Naive thymus-derived CD4-positive, alpha-beta T cell (primary cell): ENCODE measurements at regions not wholly inside any gene's neighbourhood (a gene's known extent, or its start where the extent isn't known, plus 50 kb on each side); places are given as distances from the start of the nearest gene placed in this dataset.

Experiments
- ATAC-seq: fragments of 150-1000 bp; cut with Tn5 transposase; 2 replicates; pipeline ENCODE4 v1.10.0; 2021; ENCODE audit warnings: mild to moderate bottlenecking, moderate library complexity
- CTCF ChIA-PET: fragments of 350-600 bp; sonication (Branson Sonifier 250); formaldehyde crosslinking; loops from one replicate; lab custom pipeline; 2021; ENCODE audit warnings: antibody characterized with exemption; lab: Charles Lee
- POLR2A ChIA-PET: fragments of 350-600 bp; sonication (Branson Sonifier 250); formaldehyde crosslinking; loops from one replicate; lab custom pipeline; 2021; ENCODE audit warnings: antibody characterized with exemption, inconsistent platforms; lab: Charles Lee
- DNase-seq, 9 donors: peaks; one replicate each; pipeline versions ENCODE4 v3.0.0 to v3.0.0-alpha.2; 2020 to 2022; ENCODE audit warnings: mixed read lengths in 1 of 9
- H3K27ac ChIP-seq: one replicate; pipeline ENCODE4 v1.7.0; 2013; ENCODE audit warnings: mild to moderate bottlenecking, low read depth, low read length, moderate library complexity
- H3K27me3 ChIP-seq, 2 donors: one replicate each; pipeline ENCODE4 v1.7.0; 2013; ENCODE audit warnings: low read length in 2 of 2, mild to moderate bottlenecking in 2 of 2, moderate library complexity in 2 of 2; ENCODE audit not compliant: control insufficient read depth in 2 of 2, insufficient read depth in 2 of 2
- H3K36me3 ChIP-seq, 3 experiments: 1 replicate in 2 of 3; 2 replicates in 1 of 3; pipeline ENCODE4 v1.7.0; 2013; ENCODE audit warnings: low read length in 3 of 3, mild to moderate bottlenecking in 3 of 3, moderate library complexity in 1 of 3; ENCODE audit not compliant: insufficient read depth in 3 of 3, control insufficient read depth in 2 of 3
- H3K4me1 ChIP-seq, 2 donors: one replicate each; pipeline ENCODE4 v1.7.0; 2013; ENCODE audit warnings: low read length in 2 of 2, mild to moderate bottlenecking in 2 of 2, moderate library complexity in 1 of 2; ENCODE audit not compliant: control insufficient read depth in 2 of 2, insufficient read depth in 2 of 2
- H3K4me3 ChIP-seq: 2 replicates; pipeline ENCODE4 v1.7.0; 2013; ENCODE audit warnings: mild to moderate bottlenecking, low read length
- H3K9me3 ChIP-seq, 3 experiments: 1 replicate in 2 of 3; 2 replicates in 1 of 3; pipeline ENCODE4 v1.7.0; 2013; ENCODE audit warnings: low read length in 3 of 3; ENCODE audit not compliant: control insufficient read depth in 2 of 3
- H3K27ac Mint-ChIP-seq, 9 donors: one replicate each; pipeline ENCODE4 v1.8.0; 2020 to 2022; ENCODE audit warnings: mixed read lengths in 9 of 9, mild to moderate bottlenecking in 8 of 9, moderate library complexity in 5 of 9, inconsistent platforms in 2 of 9
- H3K27me3 Mint-ChIP-seq, 5 donors: one replicate each; pipeline ENCODE4 v1.8.0; 2021 to 2022; ENCODE audit warnings: mixed read lengths in 5 of 5, mild to moderate bottlenecking in 1 of 5
- H3K36me3 Mint-ChIP-seq, 5 donors: one replicate each; pipeline ENCODE4 v1.8.0; 2020 to 2022; ENCODE audit warnings: mixed read lengths in 5 of 5, mild to moderate bottlenecking in 3 of 5, inconsistent platforms in 1 of 5
- H3K4me1 Mint-ChIP-seq, 7 donors: one replicate each; pipeline ENCODE4 v1.8.0; 2020 to 2022; ENCODE audit warnings: mixed read lengths in 7 of 7, mild to moderate bottlenecking in 3 of 7, inconsistent platforms in 1 of 7
- H3K4me3 Mint-ChIP-seq, 10 donors: one replicate each; pipeline ENCODE4 v1.8.0; 2020 to 2022; ENCODE audit warnings: mild to moderate bottlenecking in 10 of 10, mixed read lengths in 10 of 10, moderate library complexity in 6 of 10, inconsistent platforms in 2 of 10
- H3K9me3 Mint-ChIP-seq, 11 donors: one replicate each; pipeline ENCODE4 v1.8.0; 2020 to 2022; ENCODE audit warnings: mixed read lengths in 11 of 11, mild to moderate bottlenecking in 4 of 11, inconsistent platforms in 1 of 11, moderate library complexity in 1 of 11
- intact Hi-C, 2 donors: fragments of 100-400 bp; cut with micrococcal nuclease; formaldehyde crosslinking; loops; one replicate each; pipeline ENCODE4 v1.15.1; 2023

DNA sequence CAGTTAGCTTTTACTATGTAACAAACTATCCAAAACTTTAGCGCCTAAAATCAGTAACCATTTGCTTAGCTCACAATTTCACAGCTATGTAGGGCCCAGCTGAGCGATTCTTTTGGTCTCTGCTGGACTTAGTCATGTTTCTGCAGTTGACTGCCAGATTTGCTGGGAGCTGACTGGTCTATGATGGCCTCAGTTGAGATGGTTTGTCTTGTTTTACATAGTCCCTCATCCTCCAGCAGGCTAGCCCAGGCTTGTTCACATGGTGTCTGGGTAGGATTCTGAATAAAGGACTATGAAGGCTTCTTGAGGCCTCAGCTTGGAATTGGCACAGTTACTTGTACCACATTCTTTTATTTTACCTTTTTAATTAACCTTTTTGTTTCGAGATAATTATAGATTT lies 247.8 kb upstream of the CHD6 start:
- Histone ChIP-seq H3K4me1 (no peaks in the 10 kb centered on the region), H3K36me3 (no peaks in the 10 kb centered on the region), H3K27ac (no peak overlapping the region), H3K27me3 (no peaks in the 10 kb centered on the region), H3K4me3 (no peak overlapping the region), H3K9me3 (no peaks in the 10 kb centered on the region)
- no peak for DNase-seq
- ChIA-PET CTCF (no interaction called here), POLR2A (no interaction called here)
- Mint-ChIP-seq H3K9me3 (peaks cover 2 to 25% (median 8%) of the 10 kb centered on the region in 11 donors), H3K36me3 (no peaks in the 10 kb centered on the region), H3K27ac (no peak overlapping the region), H3K4me3 (no peak overlapping the region), H3K4me1 (no peaks in the 10 kb centered on the region), H3K27me3 (peaks cover 0 to 24% (median 5%) of the 10 kb centered on the region in 5 donors)
- intact Hi-C loops, result no loop called here
- ATAC-seq, result no peak

DNA sequence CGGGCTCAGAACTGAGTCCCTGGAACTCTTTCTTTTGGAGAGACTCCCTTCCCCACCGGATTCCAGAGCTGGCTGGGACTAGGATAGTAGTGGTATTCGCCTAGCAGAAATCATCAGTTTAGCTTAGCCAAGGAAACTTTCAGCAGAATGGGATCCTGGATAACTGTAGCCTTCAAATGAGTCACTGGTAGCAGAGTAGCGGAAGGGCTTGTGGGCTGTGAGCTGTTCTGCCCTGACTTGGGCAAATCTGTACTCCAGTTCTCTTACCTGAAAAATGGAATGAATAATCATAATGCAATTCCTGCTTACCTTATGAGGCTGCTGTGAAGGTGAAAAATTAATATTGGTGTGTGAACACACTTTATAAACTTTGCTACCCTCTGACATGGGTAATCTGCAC lies 244.3 kb upstream of the CHD6 start:
- intact Hi-C loops, result no loop called here
- Histone ChIP-seq H3K4me1 (no peaks in the 10 kb centered on the region), H3K9me3 (no peaks in the 10 kb centered on the region), H3K27ac (no peak overlapping the region), H3K36me3 (no peaks in the 10 kb centered on the region), H3K27me3 (no peaks in the 10 kb centered on the region), H3K4me3 (no peak overlapping the region)
- Mint-ChIP-seq H3K36me3 (no peaks in the 10 kb centered on the region), H3K27ac (no peak overlapping the region), H3K27me3 (peaks cover 0 to 21% (median 2%) of the 10 kb centered on the region in 5 donors), H3K4me3 (no peak overlapping the region), H3K4me1 (no peaks in the 10 kb centered on the region), H3K9me3 (peaks cover 0 to 10% (median 2%) of the 10 kb centered on the region in 11 donors)
- no peak for ATAC-seq
- ChIA-PET CTCF (no interaction called here), POLR2A (no interaction called here)
- no peak for DNase-seq

DNA sequence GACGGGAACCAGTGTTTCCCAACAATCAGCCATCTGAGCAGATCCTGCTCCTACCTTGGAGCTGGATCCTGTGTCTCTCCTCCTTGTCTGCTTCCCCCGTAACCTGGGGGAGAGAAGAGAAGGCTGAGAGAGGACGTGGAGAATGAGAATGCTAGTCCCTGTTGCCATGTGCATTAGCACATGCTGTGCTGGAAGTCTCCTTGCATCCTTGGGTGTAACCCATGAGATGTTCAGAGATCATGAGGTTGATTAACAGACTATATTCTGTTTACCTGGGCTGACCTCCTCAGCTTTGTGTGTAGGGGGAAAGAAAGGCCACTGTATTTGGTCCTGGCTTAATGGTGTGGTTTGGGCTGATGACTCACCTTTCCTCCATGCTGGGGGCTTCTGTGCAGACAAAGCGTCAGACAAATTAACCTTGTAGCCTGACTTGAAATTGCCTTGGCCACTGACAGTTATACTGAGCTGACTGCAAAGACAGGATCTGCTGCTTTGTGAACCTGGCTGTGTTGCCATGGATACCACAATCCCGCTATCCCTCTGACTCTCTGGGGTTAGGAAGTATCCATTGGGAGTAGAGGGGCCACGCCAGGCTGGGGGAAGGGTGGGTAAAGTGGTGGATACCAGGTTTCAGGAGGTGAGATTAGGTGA lies 243.7 kb upstream of the CHD6 start:
- H3K27me3 Mint-ChIP-seq, result peaks cover 0 to 26% (median 3%) of the 10 kb centered on the region in 5 donors
- Histone ChIP-seq H3K27me3 (no peaks in the 10 kb centered on the region), H3K4me3 (no peak overlapping the region), H3K9me3 (no peaks in the 10 kb centered on the region), H3K4me1 (no peaks in the 10 kb centered on the region), H3K36me3 (no peaks in the 10 kb centered on the region), H3K27ac (no peak overlapping the region)
- ATAC-seq (no peak), DNase-seq (no peak)
- no peaks in the 10 kb centered on the region for H3K4me1 Mint-ChIP-seq
- H3K9me3 Mint-ChIP-seq, result peaks cover 0 to 11% (median 2%) of the 10 kb centered on the region in 11 donors
- no peak overlapping the region for H3K4me3 Mint-ChIP-seq
- peaks cover 0 to 2% (median 0%) of the 10 kb centered on the region in 5 donors for H3K36me3 Mint-ChIP-seq
- H3K27ac Mint-ChIP-seq, result no peak overlapping the region
- intact Hi-C loops, result no loop called here
- POLR2A ChIA-PET, result no interaction called here
- CTCF ChIA-PET, result no interaction called here

DNA sequence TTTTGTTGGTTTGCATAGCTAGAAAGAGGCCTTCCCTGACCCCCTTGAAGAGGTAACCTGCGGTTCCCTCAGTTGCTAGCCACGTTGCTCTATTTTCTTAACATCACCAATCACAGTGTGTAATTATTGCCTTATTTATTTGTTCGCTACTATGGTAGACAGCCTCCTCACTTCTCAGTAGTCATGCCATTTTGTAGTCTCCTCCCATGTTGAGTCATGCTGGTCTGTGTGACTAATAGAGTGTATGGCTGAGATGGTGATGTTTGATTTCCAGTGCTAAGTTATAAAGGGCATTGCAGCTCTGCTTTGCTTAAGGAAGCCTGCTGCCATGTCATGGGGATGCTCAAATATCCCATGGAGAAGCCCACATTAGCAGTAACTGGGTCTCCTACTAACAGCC lies 236.6 kb upstream of the CHD6 start:
- no peak overlapping the region for H3K27ac ChIP-seq
- Mint-ChIP-seq H3K27ac (no peak overlapping the region), H3K36me3 (peaks cover 0 to 3% (median 0%) of the 10 kb centered on the region in 5 donors), H3K4me3 (no peak overlapping the region), H3K27me3 (peaks cover 0 to 48% (median 26%) of the 10 kb centered on the region in 5 donors), H3K9me3 (peaks cover 0 to 19% (median 5%) of the 10 kb centered on the region in 11 donors), H3K4me1 (no peaks in the 10 kb centered on the region)
- CTCF ChIA-PET, result no interaction called here
- no peaks in the 10 kb centered on the region for H3K27me3 ChIP-seq
- intact Hi-C loops, result no loop called here
- H3K4me3 ChIP-seq, result no peak overlapping the region
- ATAC-seq, result no peak
- no peaks in the 10 kb centered on the region for H3K9me3 ChIP-seq
- DNase-seq, result no peak
- no peaks in the 10 kb centered on the region for H3K4me1 ChIP-seq
- POLR2A ChIA-PET, result no interaction called here
- no peaks in the 10 kb centered on the region for H3K36me3 ChIP-seq

DNA sequence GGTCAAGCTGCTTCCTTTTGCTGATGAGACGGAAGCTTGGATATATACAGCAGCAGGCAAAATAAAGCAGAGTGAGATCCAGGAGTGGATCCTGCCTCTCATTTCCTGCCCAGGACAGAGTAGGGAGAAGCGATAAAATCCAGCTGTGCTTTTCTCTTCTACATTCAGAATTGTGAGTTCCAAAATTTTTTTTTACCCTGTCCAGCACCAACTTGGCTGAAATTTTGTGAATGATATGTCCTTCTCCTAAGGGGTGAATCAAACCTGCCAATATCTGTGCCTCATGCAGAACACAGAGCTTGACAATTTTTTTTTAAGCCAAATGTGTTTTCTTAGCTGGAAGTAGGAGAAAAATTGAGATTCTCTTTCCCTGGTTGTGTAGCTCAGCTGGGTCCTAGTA lies 235.6 kb upstream of the CHD6 start:
- intact Hi-C loops, result no loop called here
- ATAC-seq (no peak), DNase-seq (no peak)
- Histone ChIP-seq H3K4me1 (no peaks in the 10 kb centered on the region), H3K4me3 (no peak overlapping the region), H3K27me3 (no peaks in the 10 kb centered on the region), H3K27ac (no peak overlapping the region), H3K9me3 (no peaks in the 10 kb centered on the region), H3K36me3 (no peaks in the 10 kb centered on the region)
- Mint-ChIP-seq H3K9me3 (peaks cover 0 to 19% (median 5%) of the 10 kb centered on the region in 11 donors), H3K4me3 (no peak overlapping the region), H3K4me1 (no peaks in the 10 kb centered on the region), H3K27ac (no peak overlapping the region), H3K36me3 (peaks cover 0 to 3% (median 0%) of the 10 kb centered on the region in 5 donors), H3K27me3 (peaks cover 0 to 50% (median 26%) of the 10 kb centered on the region in 5 donors)
- CTCF ChIA-PET, result no interaction called here
- POLR2A ChIA-PET, result no interaction called here

DNA sequence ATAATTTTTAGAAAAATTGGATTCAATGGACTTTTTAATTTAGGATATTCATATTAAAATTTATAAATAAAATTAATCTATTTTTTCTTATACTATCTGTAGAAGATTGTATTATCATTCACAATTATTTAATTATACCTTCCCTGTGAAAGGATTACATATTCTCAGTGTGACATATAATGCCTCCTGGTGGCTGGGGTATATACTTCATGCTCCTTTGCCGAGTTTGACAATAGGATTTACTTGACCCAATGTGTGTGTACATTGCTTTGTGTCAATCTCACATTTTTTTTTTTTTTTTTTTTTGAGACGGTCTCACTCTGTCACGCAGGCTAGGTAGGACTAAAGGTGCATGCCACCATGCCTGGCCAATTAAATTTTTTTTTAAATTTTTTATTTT lies 230.0 kb upstream of the CHD6 start:
- ChIA-PET POLR2A (no interaction called here), CTCF (no interaction called here)
- H3K4me3 Mint-ChIP-seq, result no peak overlapping the region
- H3K27me3 Mint-ChIP-seq, result peaks cover 0 to 27% (median 8%) of the 10 kb centered on the region in 5 donors
- Histone ChIP-seq H3K4me1 (no peaks in the 10 kb centered on the region), H3K27me3 (no peaks in the 10 kb centered on the region), H3K9me3 (no peaks in the 10 kb centered on the region), H3K27ac (no peak overlapping the region), H3K4me3 (no peak overlapping the region), H3K36me3 (no peaks in the 10 kb centered on the region)
- DNase-seq (no peak), ATAC-seq (no peak)
- peaks cover 0 to 2% (median 0%) of the 10 kb centered on the region in 11 donors for H3K9me3 Mint-ChIP-seq
- intact Hi-C loops, result no loop called here
- no peaks in the 10 kb centered on the region for H3K36me3 Mint-ChIP-seq
- H3K27ac Mint-ChIP-seq, result no peak overlapping the region
- no peaks in the 10 kb centered on the region for H3K4me1 Mint-ChIP-seq

DNA sequence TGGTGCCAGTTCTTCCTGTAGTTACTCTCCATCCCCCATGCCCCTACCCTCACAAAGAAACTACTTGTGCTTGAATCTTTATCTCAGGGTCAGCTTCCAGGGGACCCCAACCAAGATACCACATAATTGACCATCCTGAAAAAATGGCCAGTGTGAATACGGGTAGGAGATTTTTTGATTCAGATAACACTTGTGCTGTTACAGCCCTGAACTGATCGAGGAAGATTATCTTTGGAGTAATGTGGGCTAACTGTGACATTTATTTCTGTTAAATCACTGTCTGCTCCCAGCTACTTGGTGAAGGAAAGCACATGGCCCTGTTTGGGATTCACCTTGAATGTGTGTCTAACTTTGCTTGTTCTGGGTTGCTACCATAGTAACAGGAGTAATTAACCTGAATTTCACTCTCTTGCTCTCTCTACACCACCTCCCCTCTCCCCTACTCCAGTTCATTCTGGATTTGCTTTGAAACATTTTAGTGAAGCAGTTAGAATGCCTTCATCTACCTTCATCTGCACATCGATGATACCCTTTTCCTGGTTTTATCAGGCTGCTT lies 219.6 kb upstream of the CHD6 start:
- Mint-ChIP-seq H3K27ac (no peak overlapping the region), H3K27me3 (peaks cover 0 to 40% (median 32%) of the 10 kb centered on the region in 5 donors), H3K4me3 (no peak overlapping the region), H3K9me3 (peaks cover 0 to 9% (median 2%) of the 10 kb centered on the region in 11 donors), H3K4me1 (no peaks in the 10 kb centered on the region), H3K36me3 (no peaks in the 10 kb centered on the region)
- no peaks in the 10 kb centered on the region for H3K4me1 ChIP-seq
- POLR2A ChIA-PET, result no interaction called here
- intact Hi-C loops, result no loop called here
- H3K36me3 ChIP-seq, result no peaks in the 10 kb centered on the region
- CTCF ChIA-PET, result no interaction called here
- H3K27ac ChIP-seq, result no peak overlapping the region
- no peak overlapping the region for H3K4me3 ChIP-seq
- no peak for DNase-seq
- ATAC-seq, result no peak
- H3K27me3 ChIP-seq, result no peaks in the 10 kb centered on the region
- H3K9me3 ChIP-seq, result no peaks in the 10 kb centered on the region
